Stromal cell of bone marrow (primary cell): ENCODE measurements at regions not wholly inside any gene's neighbourhood (a gene's known extent, or its start where the extent isn't known, plus 50 kb on each side); places are given as distances from the start of the nearest gene placed in this dataset.

Source experiments
- DNase-seq: peaks from one replicate; pipeline ENCODE4 v3.0.0-alpha.2; 2012; ENCODE audit warnings: low read depth

DNA sequence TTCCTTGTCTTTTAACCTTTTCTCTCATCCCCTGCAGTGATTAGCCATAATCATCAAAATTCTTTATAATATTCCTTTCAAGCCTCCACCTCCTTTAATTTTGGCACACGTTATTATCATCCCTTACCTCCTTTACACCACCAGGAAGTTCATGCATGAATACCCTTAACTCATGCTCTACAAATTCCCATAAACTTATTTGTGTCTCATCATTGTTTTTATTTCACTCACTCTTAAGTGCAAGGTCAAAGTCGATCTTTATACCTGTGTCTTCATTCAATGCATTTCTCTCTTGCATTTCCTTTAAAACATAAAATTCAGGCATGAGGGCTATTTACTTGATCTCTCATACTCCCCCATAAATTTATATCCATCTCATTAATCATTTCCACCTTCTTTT, 1064.6 kb upstream of the CADM2 start:
- no peak for DNase-seq

- no peak for DNase-seq
Measured at GRCh38 chr3:83895892-83896291, 1062.9 kb upstream of the CADM2 start.

DNA sequence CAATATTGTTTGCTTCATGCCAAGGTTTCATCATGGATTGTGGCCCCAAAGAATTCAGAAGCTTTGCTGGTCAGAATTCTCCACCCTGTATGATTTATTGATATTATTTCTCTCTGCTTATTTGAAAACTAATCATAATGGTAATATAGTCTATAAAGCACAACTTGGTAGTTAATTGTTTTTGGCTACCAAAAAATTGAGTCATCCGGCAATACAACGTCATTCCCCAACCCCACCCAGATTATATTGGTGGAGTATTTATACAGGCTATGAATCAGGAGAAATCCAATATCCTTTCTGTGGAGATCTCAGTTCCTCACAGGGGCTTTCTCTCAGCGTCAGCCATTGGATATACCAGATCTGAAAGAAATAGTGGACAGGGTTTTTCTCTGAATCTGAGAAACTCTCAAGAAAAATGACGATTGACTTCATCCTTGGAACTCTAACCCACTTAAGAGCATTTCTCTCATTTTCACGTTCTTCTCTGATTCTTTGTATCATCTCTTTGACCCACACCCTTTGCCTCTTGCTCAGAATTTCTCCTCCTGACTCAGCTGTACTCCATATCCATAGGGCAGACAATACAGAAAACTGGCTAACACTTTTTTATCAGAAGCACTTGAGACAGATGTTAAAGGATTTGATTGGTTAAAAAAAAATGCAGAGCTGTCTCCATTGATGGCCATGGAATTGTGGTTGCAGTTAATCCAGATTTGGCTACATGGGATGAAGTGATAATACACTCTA, 1055.8 kb upstream of the CADM2 start:
- no peak for DNase-seq

- DNase-seq: no peak
Measured at GRCh38 chr3:83913381-83913780, 1045.4 kb upstream of the CADM2 start.

DNA sequence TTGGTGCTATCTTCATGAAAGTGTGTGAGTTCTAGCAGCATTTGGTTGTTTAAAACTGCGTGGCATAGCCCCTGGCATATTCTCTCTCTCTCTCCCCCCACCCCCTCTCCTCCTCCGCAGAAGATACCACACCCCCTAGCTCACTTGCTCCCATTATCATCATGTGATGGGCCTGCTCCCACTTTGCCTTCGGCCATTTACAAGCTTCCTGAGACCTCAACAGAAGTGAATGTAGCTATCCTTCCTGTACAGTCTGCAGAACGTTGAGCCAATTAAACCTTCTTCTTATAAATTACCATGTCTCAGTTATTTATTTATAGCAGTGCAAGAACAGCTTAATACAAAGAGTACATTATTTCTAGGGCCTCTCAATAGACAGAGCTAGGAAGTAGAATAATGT, 1032.5 kb upstream of the CADM2 start:
- DNase-seq: no peak

DNA sequence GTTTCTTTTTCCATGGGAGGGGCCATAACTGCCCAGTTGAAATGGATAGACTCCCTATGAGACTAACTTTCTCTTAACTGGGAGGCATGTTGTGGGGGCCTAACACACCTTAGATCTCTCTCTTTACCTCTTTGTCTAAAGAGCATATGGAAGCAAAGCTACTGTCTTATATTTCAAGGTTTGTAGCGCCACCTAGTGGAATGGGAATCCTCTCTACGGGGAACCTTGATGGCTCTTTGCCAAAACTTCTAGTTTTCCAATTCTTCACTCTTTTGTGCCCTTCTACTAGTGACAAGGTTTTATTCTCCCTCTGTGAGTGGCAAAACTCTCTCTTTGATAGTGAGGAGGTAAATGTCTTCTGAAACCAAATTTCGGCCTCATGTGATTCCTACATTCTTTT, 1030.4 kb upstream of the CADM2 start:
- no peak for DNase-seq

DNA sequence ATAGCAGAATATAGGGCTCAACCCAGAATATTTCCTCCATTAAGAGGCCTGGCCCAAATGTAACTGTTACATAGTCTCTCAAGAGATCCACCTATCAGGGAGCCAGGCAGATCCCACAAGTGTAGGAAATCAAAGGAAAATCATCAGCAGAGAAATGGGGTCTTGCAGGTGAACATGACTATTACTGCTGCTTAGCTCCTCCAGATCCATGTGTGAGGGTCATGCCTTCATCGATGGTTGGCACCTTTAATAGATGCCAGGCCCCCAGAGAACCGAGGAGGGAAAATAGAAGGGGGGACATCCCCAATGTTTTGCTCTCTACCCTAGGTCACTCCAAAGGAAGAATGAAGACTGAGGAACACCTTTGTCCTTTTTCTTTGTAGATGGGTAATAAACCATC, 1029.9 kb upstream of the CADM2 start:
- DNase-seq: no peak

- no peak for DNase-seq
Measured at GRCh38 chr3:83934192-83935021, 1024.4 kb upstream of the CADM2 start.

DNA sequence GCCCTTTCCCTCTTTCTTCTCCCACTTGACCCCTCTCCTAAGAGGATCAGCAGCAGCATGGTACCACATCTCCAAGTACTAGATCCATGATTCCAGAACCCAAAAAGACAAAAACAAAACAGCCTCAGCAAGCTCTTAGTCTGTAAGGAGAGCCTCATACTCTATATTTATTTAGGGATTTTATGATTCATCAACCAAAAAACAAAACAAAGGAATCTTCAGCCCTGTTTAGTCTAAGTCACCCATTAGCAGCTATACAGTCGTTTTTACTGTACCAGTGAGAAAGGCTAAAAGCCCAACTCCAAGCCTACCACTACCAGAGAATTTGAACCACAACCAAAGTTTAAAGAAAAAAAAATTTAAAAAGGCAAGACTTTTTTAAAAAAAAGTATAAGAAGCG, 1020.3 kb upstream of the CADM2 start:
- DNase-seq: no peak

DNA sequence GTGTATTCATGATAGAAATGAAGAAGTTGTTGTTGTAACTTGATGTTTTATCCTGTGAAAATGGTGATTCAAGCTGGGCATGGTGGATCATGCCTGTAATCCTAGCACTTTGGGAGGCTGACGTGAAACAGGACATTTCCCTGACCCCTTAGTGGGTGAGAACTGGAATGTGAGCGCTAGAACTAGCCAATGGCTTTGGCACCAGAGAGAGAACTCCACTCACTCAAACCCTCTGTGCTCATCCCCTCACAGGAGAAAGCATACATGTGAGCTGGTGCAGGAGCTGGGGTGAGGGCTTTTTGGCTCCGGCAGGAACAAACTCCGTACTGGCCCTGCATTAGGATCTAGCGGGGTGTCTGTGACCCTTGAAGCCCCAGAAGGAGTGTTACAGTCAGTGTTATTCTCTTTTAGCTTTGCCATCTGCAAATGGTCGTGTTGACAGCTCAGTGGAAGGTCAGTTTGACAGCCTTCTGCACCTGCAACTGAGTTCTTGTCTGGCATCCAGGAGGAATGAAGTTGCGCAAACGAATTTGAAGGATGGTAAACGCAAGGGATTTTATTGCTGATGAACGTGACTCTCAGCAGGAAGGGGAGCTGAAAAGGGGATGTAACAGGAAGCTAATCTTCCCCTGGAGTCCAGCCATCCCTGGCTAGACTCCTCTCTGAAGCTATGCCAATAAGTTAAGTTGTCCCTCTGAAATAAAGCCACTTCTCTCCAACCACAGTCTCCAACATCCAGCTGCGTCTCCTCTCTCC, 1016.6 kb upstream of the CADM2 start:
- DNase-seq: no peak

- DNase-seq: no peak
Measured at GRCh38 chr3:83946049-83946448, 1012.7 kb upstream of the CADM2 start.

DNA sequence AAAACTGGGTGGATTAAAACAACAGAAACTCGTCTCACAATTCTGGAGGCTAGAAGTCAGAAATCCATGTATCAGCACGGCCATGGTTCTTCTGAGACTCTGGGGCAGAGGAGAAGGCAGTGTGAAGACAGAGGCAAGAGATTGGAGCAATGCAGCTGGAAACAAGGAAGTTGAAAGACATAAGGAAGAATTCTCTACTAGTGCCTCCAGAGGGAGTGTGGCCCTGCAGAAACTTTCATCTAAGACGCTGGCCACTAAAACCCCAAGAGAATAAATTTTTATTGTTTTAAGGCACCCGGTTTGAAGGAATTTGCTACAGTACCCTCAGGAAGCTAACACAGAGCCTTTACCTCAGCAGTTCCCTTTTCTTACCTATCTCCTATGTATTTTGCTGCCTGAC, 1012.2 kb upstream of the CADM2 start:
- no peak for DNase-seq

- DNase-seq: no peak
Measured at GRCh38 chr3:83948771-83949170, 1010.0 kb upstream of the CADM2 start.

GRCh38 chr3:83953417-83954089, 1005.2 kb upstream of the CADM2 start:
- no peak for DNase-seq

- DNase-seq: no peak
Measured at GRCh38 chr3:83956431-83956830, 1002.4 kb upstream of the CADM2 start.

DNA sequence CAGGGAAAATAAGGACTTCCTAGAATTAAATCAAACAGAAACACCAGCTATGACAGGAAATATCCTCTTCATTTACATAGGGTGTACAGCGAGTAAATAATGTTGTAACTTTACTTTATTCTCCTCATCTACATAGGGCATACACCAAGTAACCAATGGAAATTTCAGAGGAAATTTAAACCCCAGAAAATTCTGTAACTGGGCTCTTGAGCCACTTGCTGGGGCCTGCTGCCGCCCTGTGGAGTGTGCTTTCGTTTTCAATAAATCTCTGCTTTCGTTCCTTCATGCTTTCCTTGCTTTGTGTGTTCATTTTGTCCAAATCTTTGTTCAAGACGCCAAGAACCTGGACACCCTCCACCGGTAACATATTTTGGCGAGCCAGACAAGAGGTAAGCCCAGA, 990.4 kb upstream of the CADM2 start:
- no peak for DNase-seq

DNA sequence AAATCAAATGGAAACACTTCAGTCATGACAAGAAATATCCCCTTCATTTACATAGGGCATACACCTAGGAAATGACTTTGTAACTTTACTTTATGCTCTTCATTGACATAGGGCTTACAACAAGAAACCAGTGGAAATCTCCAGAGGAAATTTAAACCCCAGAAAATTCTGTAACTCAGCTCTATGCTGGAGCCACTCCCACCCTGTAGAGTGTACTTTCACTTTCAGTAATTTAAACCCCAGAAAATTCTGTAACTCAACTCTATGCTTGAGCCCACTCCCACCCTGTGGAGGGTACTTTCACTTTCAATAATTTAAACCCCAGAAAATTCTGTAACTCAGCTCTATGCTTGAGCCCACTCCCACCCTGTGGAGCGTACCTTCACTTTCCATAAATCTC, 987.1 kb upstream of the CADM2 start:
- DNase-seq: no peak

DNA sequence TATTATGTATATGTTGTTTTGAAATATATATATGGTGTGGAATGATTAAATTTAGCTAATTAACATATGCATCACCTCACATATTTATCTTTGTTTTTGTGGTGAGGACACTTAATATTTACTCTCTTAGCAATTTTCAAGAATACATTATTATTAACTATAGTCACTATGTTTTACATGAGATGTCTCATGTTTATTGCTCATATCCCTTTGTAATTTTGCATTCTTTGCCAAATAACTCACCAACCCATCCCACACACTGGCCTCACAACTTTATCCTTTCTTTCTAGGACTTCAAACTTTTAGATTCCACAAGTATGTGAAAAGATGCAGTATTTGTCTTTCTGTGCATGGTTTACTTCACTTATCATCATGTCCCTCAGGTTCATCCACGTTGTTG, 950.2 kb upstream of the CADM2 start:
- no peak for DNase-seq

GRCh38 chr3:84023842-84024241, 934.9 kb upstream of the CADM2 start:
- DNase-seq: no peak

DNA sequence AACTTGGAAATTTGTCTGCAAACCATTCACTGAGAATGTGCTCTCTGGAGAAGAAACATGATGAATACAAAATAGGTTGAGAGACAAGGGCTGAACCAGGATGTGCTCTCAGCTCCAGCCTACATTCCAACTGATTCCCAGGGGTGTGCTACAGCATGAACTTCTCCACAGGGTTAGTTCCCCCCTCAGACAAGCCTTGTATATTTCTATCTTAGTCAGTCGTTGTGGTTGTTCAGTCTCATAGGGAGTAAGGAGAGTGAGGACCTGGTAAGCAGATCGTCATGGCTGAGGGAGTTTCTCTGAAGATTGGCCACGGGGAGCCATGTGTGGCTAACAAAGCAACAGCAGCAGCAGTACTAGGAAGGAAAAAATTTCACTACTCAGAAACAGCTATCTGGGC, 919.7 kb upstream of the CADM2 start:
- DNase-seq: no peak

- DNase-seq: no peak
Measured at GRCh38 chr3:84042399-84043106, 916.2 kb upstream of the CADM2 start.

GRCh38 chr3:84066915-84067314, 891.9 kb upstream of the CADM2 start:
- DNase-seq: no peak
